CD4-positive, alpha-beta T cell (primary cell): ENCODE measurements at regions not wholly inside any gene's neighbourhood (a gene's known extent, or its start where the extent isn't known, plus 50 kb on each side); places are given as distances from the start of the nearest gene placed in this dataset.

Experiments
- ATAC-seq: fragments of 200-7000 bp; cut with Tn5 transposase; one replicate; pipeline ENCODE4 v1.10.0; 2022; ENCODE audit warnings: mild to moderate bottlenecking; ENCODE audit not compliant: poor library complexity
- CTCF ChIA-PET: fragments of 350-600 bp; sonication (Branson Sonifier 250); formaldehyde crosslinking; loops from one replicate; lab custom pipeline; 2021; ENCODE audit warnings: antibody characterized with exemption, inconsistent platforms; lab: Charles Lee
- POLR2A ChIA-PET: fragments of 350-600 bp; sonication (Branson Sonifier 250); formaldehyde crosslinking; loops from one replicate; lab custom pipeline; 2021; ENCODE audit warnings: antibody characterized with exemption, inconsistent platforms; lab: Charles Lee
- DNase-seq, 14 experiments: peaks; one replicate each; pipeline ENCODE4 v3.0.0-alpha.2; 2013 to 2020; ENCODE audit warnings: mixed read lengths in 2 of 14
- H3K27ac ChIP-seq, 2 donors: one replicate each; pipeline versions ENCODE4 v1.5.1 to v1.7.0; 2013; ENCODE audit warnings: low read length in 2 of 2, low read depth in 1 of 2, mild to moderate bottlenecking in 1 of 2
- H3K27me3 ChIP-seq, 2 experiments: 1 replicate in 1 of 2; 2 replicates in 1 of 2; pipeline versions ENCODE4 v1.6.1 to v1.7.0; 2013; ENCODE audit warnings: low read length in 2 of 2, control low read depth in 1 of 2, mild to moderate bottlenecking in 1 of 2, moderate library complexity in 1 of 2; ENCODE audit not compliant: insufficient read depth in 2 of 2, control insufficient read depth in 1 of 2
- H3K36me3 ChIP-seq: one replicate; pipeline ENCODE4 v1.6.1; 2013; ENCODE audit warnings: low read length, control low read depth; ENCODE audit not compliant: insufficient read depth
- H3K4me1 ChIP-seq: one replicate; pipeline ENCODE4 v1.6.1; 2013; ENCODE audit warnings: low read length, control low read depth; ENCODE audit not compliant: insufficient read depth
- H3K4me3 ChIP-seq: one replicate; pipeline ENCODE4 v1.5.1; 2013; ENCODE audit warnings: mild to moderate bottlenecking, low read length, moderate library complexity
- H3K9me3 ChIP-seq, 2 experiments: 1 replicate in 1 of 2; 2 replicates in 1 of 2; pipeline versions ENCODE4 v1.6.1 to v1.7.0; 2013; ENCODE audit warnings: low read length in 2 of 2, mild to moderate bottlenecking in 2 of 2, control low read depth in 1 of 2, moderate library complexity in 1 of 2; ENCODE audit not compliant: control insufficient read depth in 1 of 2, insufficient read depth in 1 of 2
- H3K27ac Mint-ChIP-seq: one replicate; pipeline ENCODE4 v1.8.0; 2020; ENCODE audit warnings: mixed read lengths
- H3K27me3 Mint-ChIP-seq: one replicate; pipeline ENCODE4 v1.8.0; 2021; ENCODE audit warnings: mixed read lengths
- H3K36me3 Mint-ChIP-seq: one replicate; pipeline ENCODE4 v1.8.0; 2021; ENCODE audit warnings: low read depth, mixed read lengths
- H3K4me1 Mint-ChIP-seq: one replicate; pipeline ENCODE4 v1.8.0; 2021; ENCODE audit warnings: low read depth, mixed read lengths
- H3K4me3 Mint-ChIP-seq: one replicate; pipeline ENCODE4 v1.8.0; 2020; ENCODE audit warnings: mild to moderate bottlenecking, mixed read lengths
- H3K9me3 Mint-ChIP-seq: one replicate; pipeline ENCODE4 v1.8.0; 2020; ENCODE audit warnings: mixed read lengths
- intact Hi-C, 2 experiments: fragments of 100-400 bp; cut with DNase I in 1 of 2; cut with micrococcal nuclease in 1 of 2; formaldehyde crosslinking; loops; one replicate each; pipeline versions ENCODE4 v1.15.1 to v1.9.0; 2023 to 2025; cut with DNase I, micrococcal nuclease
- TF ChIP-seq, protein P1 (sequence below): fragments of 200-600 bp; IDR thresholded peaks from one replicate; pipeline ENCODE4 v1.8.0; 2022; ENCODE audit warnings: antibody characterized with exemption, mild to moderate bottlenecking

DNA sequence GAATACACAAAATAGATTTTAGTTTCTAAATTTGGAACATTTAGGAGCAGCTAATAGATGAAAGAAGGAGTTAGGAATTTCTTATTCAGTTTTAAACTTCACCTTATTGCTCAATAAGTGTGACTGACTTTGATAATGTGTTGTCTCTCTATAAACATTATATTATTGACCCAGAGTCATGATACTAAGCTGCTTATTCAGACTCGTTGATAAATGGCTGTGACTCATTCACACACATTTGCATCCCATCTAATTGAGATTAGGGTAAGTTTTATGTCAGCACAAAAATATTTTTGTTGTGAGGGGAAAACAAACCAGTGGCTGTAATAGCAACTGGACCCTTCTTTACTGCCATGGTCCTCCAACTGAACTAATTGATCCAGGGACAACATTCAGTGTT is 137.6 kb downstream of the GOLIM4 start:
- H3K4me3 Mint-ChIP-seq = no peak overlapping the region
- H3K27me3 Mint-ChIP-seq = no peaks in the 10 kb centered on the region
- H3K9me3 Mint-ChIP-seq = no peaks in the 10 kb centered on the region
- no peaks in the 10 kb centered on the region for H3K4me1 ChIP-seq
- intact Hi-C loops = no loop called here
- no peak overlapping the region for H3K27ac ChIP-seq
- no peaks in the 10 kb centered on the region for H3K36me3 Mint-ChIP-seq
- TF ChIP-seq, protein P1, sequence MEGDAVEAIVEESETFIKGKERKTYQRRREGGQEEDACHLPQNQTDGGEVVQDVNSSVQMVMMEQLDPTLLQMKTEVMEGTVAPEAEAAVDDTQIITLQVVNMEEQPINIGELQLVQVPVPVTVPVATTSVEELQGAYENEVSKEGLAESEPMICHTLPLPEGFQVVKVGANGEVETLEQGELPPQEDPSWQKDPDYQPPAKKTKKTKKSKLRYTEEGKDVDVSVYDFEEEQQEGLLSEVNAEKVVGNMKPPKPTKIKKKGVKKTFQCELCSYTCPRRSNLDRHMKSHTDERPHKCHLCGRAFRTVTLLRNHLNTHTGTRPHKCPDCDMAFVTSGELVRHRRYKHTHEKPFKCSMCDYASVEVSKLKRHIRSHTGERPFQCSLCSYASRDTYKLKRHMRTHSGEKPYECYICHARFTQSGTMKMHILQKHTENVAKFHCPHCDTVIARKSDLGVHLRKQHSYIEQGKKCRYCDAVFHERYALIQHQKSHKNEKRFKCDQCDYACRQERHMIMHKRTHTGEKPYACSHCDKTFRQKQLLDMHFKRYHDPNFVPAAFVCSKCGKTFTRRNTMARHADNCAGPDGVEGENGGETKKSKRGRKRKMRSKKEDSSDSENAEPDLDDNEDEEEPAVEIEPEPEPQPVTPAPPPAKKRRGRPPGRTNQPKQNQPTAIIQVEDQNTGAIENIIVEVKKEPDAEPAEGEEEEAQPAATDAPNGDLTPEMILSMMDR = no peak
- DNase-seq (no peak), ATAC-seq (no peak)
- no peaks in the 10 kb centered on the region for H3K27me3 ChIP-seq
- ChIA-PET POLR2A (no interaction called here), CTCF (no interaction called here)
- no peak overlapping the region for H3K4me3 ChIP-seq
- no peaks in the 10 kb centered on the region for H3K36me3 ChIP-seq
- no peak overlapping the region for H3K27ac Mint-ChIP-seq
- H3K4me1 Mint-ChIP-seq = no peaks in the 10 kb centered on the region
- H3K9me3 ChIP-seq = no peaks in the 10 kb centered on the region

DNA sequence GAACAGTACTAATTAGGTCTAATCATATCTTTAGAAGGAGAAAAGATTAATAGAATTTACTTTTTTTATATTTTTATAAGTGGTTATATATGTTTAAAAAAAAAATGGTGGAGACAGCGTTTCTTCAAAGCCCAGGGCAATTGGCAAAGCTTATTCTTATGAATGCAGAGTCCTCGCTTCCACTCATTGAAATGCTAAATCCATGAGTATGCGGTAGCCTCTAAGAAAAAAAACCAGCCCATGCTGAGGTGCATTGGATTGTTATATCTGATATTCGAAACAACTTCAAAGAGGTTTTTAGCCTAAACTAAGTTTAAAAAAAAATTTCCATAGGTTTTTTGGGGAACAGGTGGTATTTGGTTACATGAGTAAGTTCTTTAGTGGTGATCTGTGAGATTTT is 142.8 kb downstream of the GOLIM4 start:
- Histone ChIP-seq H3K9me3 (no peaks in the 10 kb centered on the region), H3K4me3 (no peak overlapping the region), H3K4me1 (no peaks in the 10 kb centered on the region), H3K27ac (no peak overlapping the region), H3K27me3 (no peaks in the 10 kb centered on the region), H3K36me3 (no peaks in the 10 kb centered on the region)
- POLR2A ChIA-PET = no interaction called here
- no peaks in the 10 kb centered on the region for H3K27me3 Mint-ChIP-seq
- DNase-seq (no peak), ATAC-seq (no peak)
- H3K27ac Mint-ChIP-seq = no peak overlapping the region
- intact Hi-C loops = no loop called here
- H3K9me3 Mint-ChIP-seq = no peaks in the 10 kb centered on the region
- CTCF ChIA-PET = no interaction called here
- H3K4me3 Mint-ChIP-seq = no peak overlapping the region
- H3K4me1 Mint-ChIP-seq = no peaks in the 10 kb centered on the region
- TF ChIP-seq, protein P1 = no peak
- no peaks in the 10 kb centered on the region for H3K36me3 Mint-ChIP-seq

DNA sequence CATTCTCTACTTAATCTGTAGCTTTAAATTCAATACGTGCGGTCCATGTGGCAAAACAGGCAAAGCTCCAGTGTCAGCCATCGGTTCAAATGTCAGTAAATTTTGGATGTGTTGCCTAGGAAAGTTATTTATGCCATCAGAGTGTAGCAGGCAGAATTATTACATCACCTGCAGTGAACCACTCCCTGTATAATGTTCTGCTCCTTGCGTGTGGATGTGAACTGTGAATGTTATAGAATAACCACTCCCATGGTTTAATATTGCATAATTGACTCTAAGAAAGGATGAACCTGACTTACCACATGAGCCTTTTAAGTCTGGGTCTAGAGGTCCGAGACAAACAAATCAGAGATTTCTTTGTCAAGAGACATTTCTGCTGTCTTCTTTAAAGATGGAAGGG is 145.5 kb downstream of the GOLIM4 start:
- H3K4me3 ChIP-seq = no peak overlapping the region
- CTCF ChIA-PET = no interaction called here
- TF ChIP-seq, protein P1 = no peak

More for the DNA sequence above, 145.5 kb downstream of the GOLIM4 start:
- intact Hi-C loops = no loop called here
- H3K27ac ChIP-seq = no peak overlapping the region
- H3K9me3 ChIP-seq = no peaks in the 10 kb centered on the region
- Mint-ChIP-seq H3K27me3 (no peaks in the 10 kb centered on the region), H3K9me3 (no peaks in the 10 kb centered on the region), H3K27ac (no peak overlapping the region), H3K36me3 (no peaks in the 10 kb centered on the region), H3K4me3 (no peak overlapping the region), H3K4me1 (no peaks in the 10 kb centered on the region)
- no peaks in the 10 kb centered on the region for H3K4me1 ChIP-seq
- DNase-seq = no peak
- POLR2A ChIA-PET = no interaction called here
- no peaks in the 10 kb centered on the region for H3K36me3 ChIP-seq
- ATAC-seq = no peak
- no peaks in the 10 kb centered on the region for H3K27me3 ChIP-seq
